ENCODE measurements at regions not wholly inside any gene's neighbourhood (a gene's known extent, or its start where the extent isn't known, plus 50 kb on each side); places are given as distances from the start of the nearest gene placed in this dataset.

DNA sequence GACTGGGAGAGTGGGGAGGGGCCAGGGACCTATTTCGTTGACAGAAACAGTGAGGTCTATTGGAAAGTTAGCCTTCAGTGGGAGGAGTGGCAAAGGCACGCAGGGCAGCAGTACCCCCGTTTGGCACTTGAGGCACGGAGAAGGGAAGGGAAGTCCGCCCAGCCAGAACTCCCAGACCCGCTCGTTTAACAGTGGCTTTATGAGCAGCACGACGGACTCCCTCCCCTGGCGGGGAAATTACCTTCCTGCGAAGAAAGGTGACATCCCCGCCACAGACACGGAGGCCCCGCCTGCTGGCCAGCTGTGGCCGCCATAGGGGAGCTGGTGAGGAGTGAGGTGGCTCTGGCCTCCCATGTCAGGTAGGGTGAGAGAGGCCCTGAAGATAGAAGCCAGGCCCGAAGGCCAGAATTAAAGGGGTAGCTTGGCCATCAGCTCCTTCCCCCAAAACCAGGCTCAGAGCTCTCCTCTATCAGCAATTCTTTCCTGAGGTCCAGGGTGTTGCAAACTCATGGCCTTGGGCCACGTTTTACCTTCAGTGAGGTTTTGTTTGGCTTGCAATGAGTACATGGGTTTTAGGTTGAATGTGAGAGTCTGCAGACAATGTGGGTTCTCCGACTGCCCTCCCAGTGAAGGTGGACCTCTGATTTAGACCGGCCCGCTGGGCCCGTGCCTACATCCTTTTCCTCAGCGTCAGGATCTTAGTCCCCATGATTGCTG, 123.7 kb downstream of the MRPL14 start:
- TF ChIP-seq JUND (IDR thresholded peaks at IDR 0.05; ENCODE audit: low read depth, low read length) (no peak), TAF1 (IDR thresholded peaks at IDR 0.05; ENCODE audit: borderline replicate concordance, low read depth, low read length) (no peak), CBX5 (IDR thresholded peaks at IDR 0.05; ENCODE audit: low read depth) (no peak), RAD21 (IDR thresholded peaks at IDR 0.05; ENCODE audit: insufficient read depth, low read depth, low read length) (0 out of 2 replicates have a peak, but pooled peaks have one; percentile 8), CHD4 (IDR thresholded peaks at IDR 0.05) (no peak), EZH2 (IDR thresholded peaks at IDR 0.05; ENCODE audit: borderline replicate concordance, control insufficient read depth, low read depth, low read length) (no peak)
- TF ChIP-seq, protein P1, sequence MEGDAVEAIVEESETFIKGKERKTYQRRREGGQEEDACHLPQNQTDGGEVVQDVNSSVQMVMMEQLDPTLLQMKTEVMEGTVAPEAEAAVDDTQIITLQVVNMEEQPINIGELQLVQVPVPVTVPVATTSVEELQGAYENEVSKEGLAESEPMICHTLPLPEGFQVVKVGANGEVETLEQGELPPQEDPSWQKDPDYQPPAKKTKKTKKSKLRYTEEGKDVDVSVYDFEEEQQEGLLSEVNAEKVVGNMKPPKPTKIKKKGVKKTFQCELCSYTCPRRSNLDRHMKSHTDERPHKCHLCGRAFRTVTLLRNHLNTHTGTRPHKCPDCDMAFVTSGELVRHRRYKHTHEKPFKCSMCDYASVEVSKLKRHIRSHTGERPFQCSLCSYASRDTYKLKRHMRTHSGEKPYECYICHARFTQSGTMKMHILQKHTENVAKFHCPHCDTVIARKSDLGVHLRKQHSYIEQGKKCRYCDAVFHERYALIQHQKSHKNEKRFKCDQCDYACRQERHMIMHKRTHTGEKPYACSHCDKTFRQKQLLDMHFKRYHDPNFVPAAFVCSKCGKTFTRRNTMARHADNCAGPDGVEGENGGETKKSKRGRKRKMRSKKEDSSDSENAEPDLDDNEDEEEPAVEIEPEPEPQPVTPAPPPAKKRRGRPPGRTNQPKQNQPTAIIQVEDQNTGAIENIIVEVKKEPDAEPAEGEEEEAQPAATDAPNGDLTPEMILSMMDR (IDR thresholded peaks at IDR 0.05 in 2 of 3, conservative IDR thresholded peaks at IDR 0.05 in 1 of 3; ENCODE audit: control insufficient read depth in 2 of 3, extremely low read depth in 1 of 3, insufficient read depth in 1 of 3, low read depth in 3 of 3, low read length in 3 of 3) = peak in 2 of 3 experiments; percentile 14 to 16; a peak in 2 of 6 replicates
- TF ChIP-seq, protein P2, sequence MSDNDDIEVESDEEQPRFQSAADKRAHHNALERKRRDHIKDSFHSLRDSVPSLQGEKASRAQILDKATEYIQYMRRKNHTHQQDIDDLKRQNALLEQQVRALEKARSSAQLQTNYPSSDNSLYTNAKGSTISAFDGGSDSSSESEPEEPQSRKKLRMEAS (IDR thresholded peaks at IDR 0.05; ENCODE audit: low read depth, low read length) = peak; percentile 22; the same call in 1 of the 2 replicates
- TF ChIP-seq, protein P3, sequence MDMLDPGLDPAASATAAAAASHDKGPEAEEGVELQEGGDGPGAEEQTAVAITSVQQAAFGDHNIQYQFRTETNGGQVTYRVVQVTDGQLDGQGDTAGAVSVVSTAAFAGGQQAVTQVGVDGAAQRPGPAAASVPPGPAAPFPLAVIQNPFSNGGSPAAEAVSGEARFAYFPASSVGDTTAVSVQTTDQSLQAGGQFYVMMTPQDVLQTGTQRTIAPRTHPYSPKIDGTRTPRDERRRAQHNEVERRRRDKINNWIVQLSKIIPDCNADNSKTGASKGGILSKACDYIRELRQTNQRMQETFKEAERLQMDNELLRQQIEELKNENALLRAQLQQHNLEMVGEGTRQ (IDR thresholded peaks at IDR 0.05; ENCODE audit: borderline replicate concordance, low read depth, low read length) = no peak
